ENCODE measurements at regions not wholly inside any gene's neighbourhood (a gene's known extent, or its start where the extent isn't known, plus 50 kb on each side); places are given as distances from the start of the nearest gene placed in this dataset.

- no peak for TF ChIP-seq POLR2AphosphoS5 (IDR thresholded peaks at IDR 0.05; ENCODE audit: low read depth)
- TF ChIP-seq, protein P1, sequence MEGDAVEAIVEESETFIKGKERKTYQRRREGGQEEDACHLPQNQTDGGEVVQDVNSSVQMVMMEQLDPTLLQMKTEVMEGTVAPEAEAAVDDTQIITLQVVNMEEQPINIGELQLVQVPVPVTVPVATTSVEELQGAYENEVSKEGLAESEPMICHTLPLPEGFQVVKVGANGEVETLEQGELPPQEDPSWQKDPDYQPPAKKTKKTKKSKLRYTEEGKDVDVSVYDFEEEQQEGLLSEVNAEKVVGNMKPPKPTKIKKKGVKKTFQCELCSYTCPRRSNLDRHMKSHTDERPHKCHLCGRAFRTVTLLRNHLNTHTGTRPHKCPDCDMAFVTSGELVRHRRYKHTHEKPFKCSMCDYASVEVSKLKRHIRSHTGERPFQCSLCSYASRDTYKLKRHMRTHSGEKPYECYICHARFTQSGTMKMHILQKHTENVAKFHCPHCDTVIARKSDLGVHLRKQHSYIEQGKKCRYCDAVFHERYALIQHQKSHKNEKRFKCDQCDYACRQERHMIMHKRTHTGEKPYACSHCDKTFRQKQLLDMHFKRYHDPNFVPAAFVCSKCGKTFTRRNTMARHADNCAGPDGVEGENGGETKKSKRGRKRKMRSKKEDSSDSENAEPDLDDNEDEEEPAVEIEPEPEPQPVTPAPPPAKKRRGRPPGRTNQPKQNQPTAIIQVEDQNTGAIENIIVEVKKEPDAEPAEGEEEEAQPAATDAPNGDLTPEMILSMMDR (conservative IDR thresholded peaks at IDR 0.05; ENCODE audit: low read depth in 2 of 2): no peak
- no peak for TF ChIP-seq JUNB (IDR thresholded peaks at IDR 0.05; ENCODE audit: unreplicated experiment)
- TF ChIP-seq, protein P2, sequence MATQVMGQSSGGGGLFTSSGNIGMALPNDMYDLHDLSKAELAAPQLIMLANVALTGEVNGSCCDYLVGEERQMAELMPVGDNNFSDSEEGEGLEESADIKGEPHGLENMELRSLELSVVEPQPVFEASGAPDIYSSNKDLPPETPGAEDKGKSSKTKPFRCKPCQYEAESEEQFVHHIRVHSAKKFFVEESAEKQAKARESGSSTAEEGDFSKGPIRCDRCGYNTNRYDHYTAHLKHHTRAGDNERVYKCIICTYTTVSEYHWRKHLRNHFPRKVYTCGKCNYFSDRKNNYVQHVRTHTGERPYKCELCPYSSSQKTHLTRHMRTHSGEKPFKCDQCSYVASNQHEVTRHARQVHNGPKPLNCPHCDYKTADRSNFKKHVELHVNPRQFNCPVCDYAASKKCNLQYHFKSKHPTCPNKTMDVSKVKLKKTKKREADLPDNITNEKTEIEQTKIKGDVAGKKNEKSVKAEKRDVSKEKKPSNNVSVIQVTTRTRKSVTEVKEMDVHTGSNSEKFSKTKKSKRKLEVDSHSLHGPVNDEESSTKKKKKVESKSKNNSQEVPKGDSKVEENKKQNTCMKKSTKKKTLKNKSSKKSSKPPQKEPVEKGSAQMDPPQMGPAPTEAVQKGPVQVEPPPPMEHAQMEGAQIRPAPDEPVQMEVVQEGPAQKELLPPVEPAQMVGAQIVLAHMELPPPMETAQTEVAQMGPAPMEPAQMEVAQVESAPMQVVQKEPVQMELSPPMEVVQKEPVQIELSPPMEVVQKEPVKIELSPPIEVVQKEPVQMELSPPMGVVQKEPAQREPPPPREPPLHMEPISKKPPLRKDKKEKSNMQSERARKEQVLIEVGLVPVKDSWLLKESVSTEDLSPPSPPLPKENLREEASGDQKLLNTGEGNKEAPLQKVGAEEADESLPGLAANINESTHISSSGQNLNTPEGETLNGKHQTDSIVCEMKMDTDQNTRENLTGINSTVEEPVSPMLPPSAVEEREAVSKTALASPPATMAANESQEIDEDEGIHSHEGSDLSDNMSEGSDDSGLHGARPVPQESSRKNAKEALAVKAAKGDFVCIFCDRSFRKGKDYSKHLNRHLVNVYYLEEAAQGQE (IDR thresholded peaks at IDR 0.05; ENCODE audit: unreplicated experiment): no peak
- no peak for TF ChIP-seq CREB1 (CRISPR knock-in tag; IDR thresholded peaks at IDR 0.05; ENCODE audit: low read depth)
- TF ChIP-seq EZH2phosphoT487 (IDR thresholded peaks at IDR 0.05; ENCODE audit: unreplicated experiment): no peak
- no peak for TF ChIP-seq EZH2 (IDR thresholded peaks at IDR 0.05; ENCODE audit: low read depth, unreplicated experiment)
- TF ChIP-seq NANOG (IDR thresholded peaks at IDR 0.05; ENCODE audit: borderline replicate concordance): no peak
- TF ChIP-seq, protein P3, sequence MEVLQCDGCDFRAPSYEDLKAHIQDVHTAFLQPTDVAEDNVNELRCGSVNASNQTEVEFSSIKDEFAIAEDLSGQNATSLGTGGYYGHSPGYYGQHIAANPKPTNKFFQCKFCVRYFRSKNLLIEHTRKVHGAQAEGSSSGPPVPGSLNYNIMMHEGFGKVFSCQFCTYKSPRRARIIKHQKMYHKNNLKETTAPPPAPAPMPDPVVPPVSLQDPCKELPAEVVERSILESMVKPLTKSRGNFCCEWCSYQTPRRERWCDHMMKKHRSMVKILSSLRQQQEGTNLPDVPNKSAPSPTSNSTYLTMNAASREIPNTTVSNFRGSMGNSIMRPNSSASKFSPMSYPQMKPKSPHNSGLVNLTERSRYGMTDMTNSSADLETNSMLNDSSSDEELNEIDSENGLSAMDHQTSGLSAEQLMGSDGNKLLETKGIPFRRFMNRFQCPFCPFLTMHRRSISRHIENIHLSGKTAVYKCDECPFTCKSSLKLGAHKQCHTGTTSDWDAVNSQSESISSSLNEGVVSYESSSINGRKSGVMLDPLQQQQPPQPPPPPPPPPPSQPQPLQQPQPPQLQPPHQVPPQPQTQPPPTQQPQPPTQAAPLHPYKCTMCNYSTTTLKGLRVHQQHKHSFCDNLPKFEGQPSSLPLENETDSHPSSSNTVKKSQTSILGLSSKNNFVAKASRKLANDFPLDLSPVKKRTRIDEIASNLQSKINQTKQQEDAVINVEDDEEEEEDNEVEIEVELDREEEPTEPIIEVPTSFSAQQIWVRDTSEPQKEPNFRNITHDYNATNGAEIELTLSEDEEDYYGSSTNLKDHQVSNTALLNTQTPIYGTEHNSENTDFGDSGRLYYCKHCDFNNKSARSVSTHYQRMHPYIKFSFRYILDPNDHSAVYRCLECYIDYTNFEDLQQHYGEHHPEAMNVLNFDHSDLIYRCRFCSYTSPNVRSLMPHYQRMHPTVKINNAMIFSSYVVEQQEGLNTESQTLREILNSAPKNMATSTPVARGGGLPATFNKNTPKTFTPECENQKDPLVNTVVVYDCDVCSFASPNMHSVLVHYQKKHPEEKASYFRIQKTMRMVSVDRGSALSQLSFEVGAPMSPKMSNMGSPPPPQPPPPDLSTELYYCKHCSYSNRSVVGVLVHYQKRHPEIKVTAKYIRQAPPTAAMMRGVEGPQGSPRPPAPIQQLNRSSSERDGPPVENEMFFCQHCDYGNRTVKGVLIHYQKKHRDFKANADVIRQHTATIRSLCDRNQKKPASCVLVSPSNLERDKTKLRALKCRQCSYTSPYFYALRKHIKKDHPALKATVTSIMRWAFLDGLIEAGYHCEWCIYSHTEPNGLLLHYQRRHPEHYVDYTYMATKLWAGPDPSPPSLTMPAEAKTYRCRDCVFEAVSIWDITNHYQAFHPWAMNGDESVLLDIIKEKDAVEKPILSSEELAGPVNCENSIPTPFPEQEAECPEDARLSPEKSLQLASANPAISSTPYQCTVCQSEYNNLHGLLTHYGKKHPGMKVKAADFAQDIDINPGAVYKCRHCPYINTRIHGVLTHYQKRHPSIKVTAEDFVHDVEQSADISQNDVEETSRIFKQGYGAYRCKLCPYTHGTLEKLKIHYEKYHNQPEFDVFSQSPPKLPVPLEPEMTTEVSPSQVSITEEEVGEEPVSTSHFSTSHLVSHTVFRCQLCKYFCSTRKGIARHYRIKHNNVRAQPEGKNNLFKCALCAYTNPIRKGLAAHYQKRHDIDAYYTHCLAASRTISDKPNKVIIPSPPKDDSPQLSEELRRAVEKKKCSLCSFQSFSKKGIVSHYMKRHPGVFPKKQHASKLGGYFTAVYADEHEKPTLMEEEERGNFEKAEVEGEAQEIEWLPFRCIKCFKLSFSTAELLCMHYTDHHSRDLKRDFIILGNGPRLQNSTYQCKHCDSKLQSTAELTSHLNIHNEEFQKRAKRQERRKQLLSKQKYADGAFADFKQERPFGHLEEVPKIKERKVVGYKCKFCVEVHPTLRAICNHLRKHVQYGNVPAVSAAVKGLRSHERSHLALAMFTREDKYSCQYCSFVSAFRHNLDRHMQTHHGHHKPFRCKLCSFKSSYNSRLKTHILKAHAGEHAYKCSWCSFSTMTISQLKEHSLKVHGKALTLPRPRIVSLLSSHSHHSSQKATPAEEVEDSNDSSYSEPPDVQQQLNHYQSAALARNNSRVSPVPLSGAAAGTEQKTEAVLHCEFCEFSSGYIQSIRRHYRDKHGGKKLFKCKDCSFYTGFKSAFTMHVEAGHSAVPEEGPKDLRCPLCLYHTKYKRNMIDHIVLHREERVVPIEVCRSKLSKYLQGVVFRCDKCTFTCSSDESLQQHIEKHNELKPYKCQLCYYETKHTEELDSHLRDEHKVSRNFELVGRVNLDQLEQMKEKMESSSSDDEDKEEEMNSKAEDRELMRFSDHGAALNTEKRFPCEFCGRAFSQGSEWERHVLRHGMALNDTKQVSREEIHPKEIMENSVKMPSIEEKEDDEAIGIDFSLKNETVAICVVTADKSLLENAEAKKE (CRISPR knock-in tag; IDR thresholded peaks at IDR 0.05): no peak
- TF ChIP-seq ETS1 (IDR thresholded peaks at IDR 0.05): no peak
- TF ChIP-seq STAT1 (IDR thresholded peaks at IDR 0.05; ENCODE audit: unreplicated experiment): no peak
- no peak for TF ChIP-seq ZNF331 (CRISPR knock-in tag; IDR thresholded peaks at IDR 0.05; ENCODE audit: low read depth)
Measured at GRCh38 chr13:39910041-39910440, 254.6 kb downstream of the COG6 start.

All from GM23338 (cell line).